ENCODE measurements at regions not wholly inside any gene's neighbourhood (a gene's known extent, or its start where the extent isn't known, plus 50 kb on each side); places are given as distances from the start of the nearest gene placed in this dataset.

DNA sequence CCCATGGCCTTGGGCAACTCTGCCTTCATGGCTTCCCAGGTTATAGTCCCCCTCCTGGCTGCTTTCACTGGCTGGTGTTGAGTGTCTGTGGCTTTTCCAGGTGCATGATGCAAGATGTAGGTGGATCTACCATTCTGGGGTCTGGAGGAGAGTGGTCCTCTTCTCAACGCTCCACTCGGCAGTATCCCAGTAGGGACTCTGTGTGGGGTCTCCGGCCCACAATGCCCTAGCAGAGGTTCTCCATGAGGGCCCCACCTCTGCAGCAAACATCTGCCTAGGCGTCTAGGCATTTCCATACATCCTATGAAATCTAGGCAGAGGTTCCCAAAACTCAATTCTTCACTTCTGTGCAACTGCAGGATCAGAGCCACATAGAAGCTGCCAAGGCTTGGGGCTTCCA, 763.4 kb upstream of the EPHA5 start:
- ChIA-PET CTCF (no interaction called here), POLR2A (no interaction called here)
- DNase-seq (ENCODE audit: low read depth, low spot score) (no peak), FAIRE-seq (no peak)
- Histone ChIP-seq H3K36me3 (ENCODE audit: control insufficient read depth in 2 of 2, extremely low read depth in 1 of 2, insufficient read depth in 2 of 2, low read length in 2 of 2) (no peaks in the 10 kb centered on the region), H3K9ac (replicated peaks; ENCODE audit: extremely low read depth, insufficient read depth, low read length) (no peak overlapping the region), H3K4me3 (replicated peaks in 1 of 3; ENCODE audit: insufficient read depth in 1 of 3, low read depth in 1 of 3, low read length in 3 of 3) (no peak overlapping the region), H3K4me2 (ENCODE audit: insufficient read depth, low read length) (no peak overlapping the region), H3K9me1 (replicated peaks; ENCODE audit: control insufficient read depth, extremely low read depth, insufficient read depth, low read length) (no peaks in the 10 kb centered on the region), H3K4me1 (ENCODE audit: control insufficient read depth, extremely low read depth, insufficient read depth, low read length) (peaks cover 8% of the 10 kb centered on the region), H3K79me2 (ENCODE audit: control insufficient read depth, insufficient read depth, low read length) (no peaks in the 10 kb centered on the region), H4K20me1 (replicated peaks; ENCODE audit: control insufficient read depth, extremely low read depth, insufficient read depth, low read length) (no peaks in the 10 kb centered on the region), H3K9me3 (replicated peaks; ENCODE audit: control insufficient read depth, insufficient read depth, low read length) (no peaks in the 10 kb centered on the region), H3K27me3 (ENCODE audit: control insufficient read depth in 2 of 2, insufficient read depth in 2 of 2, low read length in 2 of 2) (no peaks in the 10 kb centered on the region), H2AFZ (ENCODE audit: low read depth, low read length) (no peak overlapping the region), H3K27ac (ENCODE audit: insufficient read depth, low read depth, low read length) (no peak overlapping the region)
- intact Hi-C loops (cut with micrococcal nuclease) (no loop called here), dilution Hi-C loops (cut with MboI; ENCODE audit: extremely low pct_ligation_motif_present, low sequenced_read_pairs) (no loop called here)
- no TSS peak for BruUV-seq (replicated peaks)
- TF ChIP-seq, protein P1, sequence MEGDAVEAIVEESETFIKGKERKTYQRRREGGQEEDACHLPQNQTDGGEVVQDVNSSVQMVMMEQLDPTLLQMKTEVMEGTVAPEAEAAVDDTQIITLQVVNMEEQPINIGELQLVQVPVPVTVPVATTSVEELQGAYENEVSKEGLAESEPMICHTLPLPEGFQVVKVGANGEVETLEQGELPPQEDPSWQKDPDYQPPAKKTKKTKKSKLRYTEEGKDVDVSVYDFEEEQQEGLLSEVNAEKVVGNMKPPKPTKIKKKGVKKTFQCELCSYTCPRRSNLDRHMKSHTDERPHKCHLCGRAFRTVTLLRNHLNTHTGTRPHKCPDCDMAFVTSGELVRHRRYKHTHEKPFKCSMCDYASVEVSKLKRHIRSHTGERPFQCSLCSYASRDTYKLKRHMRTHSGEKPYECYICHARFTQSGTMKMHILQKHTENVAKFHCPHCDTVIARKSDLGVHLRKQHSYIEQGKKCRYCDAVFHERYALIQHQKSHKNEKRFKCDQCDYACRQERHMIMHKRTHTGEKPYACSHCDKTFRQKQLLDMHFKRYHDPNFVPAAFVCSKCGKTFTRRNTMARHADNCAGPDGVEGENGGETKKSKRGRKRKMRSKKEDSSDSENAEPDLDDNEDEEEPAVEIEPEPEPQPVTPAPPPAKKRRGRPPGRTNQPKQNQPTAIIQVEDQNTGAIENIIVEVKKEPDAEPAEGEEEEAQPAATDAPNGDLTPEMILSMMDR (IDR thresholded peaks at IDR 0.05; ENCODE audit: extremely low read depth in 1 of 2, insufficient read depth in 1 of 2, low read depth in 1 of 2, low read length in 2 of 2), result no peak

DNA sequence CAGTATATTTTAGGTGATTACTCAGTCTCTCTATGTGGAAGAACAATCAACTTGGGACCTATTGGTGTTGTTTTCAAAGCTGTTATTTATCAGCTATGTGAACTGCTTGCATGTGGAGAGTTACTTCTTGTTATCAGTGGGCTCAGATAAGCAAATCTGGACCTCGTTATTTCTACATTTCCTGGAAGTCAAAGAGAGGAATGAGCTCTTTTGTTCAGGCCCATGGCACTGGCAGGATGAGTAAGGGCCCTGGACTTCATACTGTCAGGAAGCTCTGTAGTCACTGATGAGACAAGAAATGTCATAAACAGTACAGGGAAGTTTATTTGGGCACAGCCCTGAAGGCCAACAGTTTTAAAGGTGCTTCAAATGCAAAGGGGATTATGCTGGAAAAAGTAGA, 760.6 kb upstream of the EPHA5 start:
- H3K4me3 ChIP-seq (replicated peaks in 1 of 3; ENCODE audit: insufficient read depth in 1 of 3, low read depth in 1 of 3, low read length in 3 of 3), result no peak overlapping the region
- no peak overlapping the region for H3K27ac ChIP-seq (ENCODE audit: insufficient read depth, low read depth, low read length)
- H3K4me2 ChIP-seq (ENCODE audit: insufficient read depth, low read length), result peak overlapping the region; percentile 11
- FAIRE-seq, result no peak
- DNase-seq (ENCODE audit: low read depth, low spot score), result peak; percentile 31
- ChIA-PET CTCF (no interaction called here), POLR2A (no interaction called here)
- H3K36me3 ChIP-seq (ENCODE audit: control insufficient read depth in 2 of 2, extremely low read depth in 1 of 2, insufficient read depth in 2 of 2, low read length in 2 of 2), result no peaks in the 10 kb centered on the region
- peaks cover 8% of the 10 kb centered on the region for H3K4me1 ChIP-seq (ENCODE audit: control insufficient read depth, extremely low read depth, insufficient read depth, low read length)
- intact Hi-C loops (cut with micrococcal nuclease), result no loop called here
- no peaks in the 10 kb centered on the region for H3K79me2 ChIP-seq (ENCODE audit: control insufficient read depth, insufficient read depth, low read length)
- peak; percentile 49 for TF ChIP-seq FOS (IDR thresholded peaks at IDR 0.05; ENCODE audit: borderline replicate concordance, insufficient read depth, low read length)
- peak; percentile 78 for TF ChIP-seq GATA2 (IDR thresholded peaks at IDR 0.05; ENCODE audit: insufficient read depth, insufficient read length, low read depth, low read length)
- TF ChIP-seq, protein P1 (IDR thresholded peaks at IDR 0.05; ENCODE audit: extremely low read depth in 1 of 2, insufficient read depth in 1 of 2, low read depth in 1 of 2, low read length in 2 of 2), result no peak
- dilution Hi-C loops (cut with MboI; ENCODE audit: extremely low pct_ligation_motif_present, low sequenced_read_pairs), result no loop called here
- BruUV-seq (replicated peaks), result no TSS peak
- no peak overlapping the region for H3K9ac ChIP-seq (replicated peaks; ENCODE audit: extremely low read depth, insufficient read depth, low read length)
- peaks cover 2% of the 10 kb centered on the region for H3K9me1 ChIP-seq (replicated peaks; ENCODE audit: control insufficient read depth, extremely low read depth, insufficient read depth, low read length)
- H2AFZ ChIP-seq (ENCODE audit: low read depth, low read length), result peak overlapping the region; percentile 59
- no peaks in the 10 kb centered on the region for H3K9me3 ChIP-seq (replicated peaks; ENCODE audit: control insufficient read depth, insufficient read depth, low read length)
- H3K27me3 ChIP-seq (ENCODE audit: control insufficient read depth in 2 of 2, insufficient read depth in 2 of 2, low read length in 2 of 2), result no peaks in the 10 kb centered on the region
- no peaks in the 10 kb centered on the region for H4K20me1 ChIP-seq (replicated peaks; ENCODE audit: control insufficient read depth, extremely low read depth, insufficient read depth, low read length)

Data from endothelial cell of umbilical vein (primary cell).